ENCODE measurements at regions not wholly inside any gene's neighbourhood (a gene's known extent, or its start where the extent isn't known, plus 50 kb on each side); places are given as distances from the start of the nearest gene placed in this dataset.

DNA sequence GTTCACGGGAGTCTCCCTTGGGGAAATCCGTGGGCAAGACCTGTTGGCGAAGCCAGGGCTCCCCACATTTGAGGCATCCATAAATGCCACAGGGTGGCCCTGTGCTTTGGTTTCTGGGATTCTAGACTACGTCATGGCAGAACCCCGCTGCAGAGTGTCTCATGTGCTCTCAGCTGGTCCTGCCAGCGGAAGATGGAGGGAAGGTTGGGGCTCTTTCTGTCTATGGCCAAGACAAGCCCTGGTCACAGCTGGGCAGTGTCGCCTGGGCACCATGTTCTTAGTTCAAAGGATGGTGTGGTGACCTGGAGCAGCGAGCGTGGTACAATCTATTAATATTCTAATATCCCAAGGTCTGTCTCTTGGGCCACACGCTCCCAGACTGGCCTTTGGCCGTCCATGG is 511.7 kb downstream of the TBC1D22A start:
- no peak for DNase-seq

DNA sequence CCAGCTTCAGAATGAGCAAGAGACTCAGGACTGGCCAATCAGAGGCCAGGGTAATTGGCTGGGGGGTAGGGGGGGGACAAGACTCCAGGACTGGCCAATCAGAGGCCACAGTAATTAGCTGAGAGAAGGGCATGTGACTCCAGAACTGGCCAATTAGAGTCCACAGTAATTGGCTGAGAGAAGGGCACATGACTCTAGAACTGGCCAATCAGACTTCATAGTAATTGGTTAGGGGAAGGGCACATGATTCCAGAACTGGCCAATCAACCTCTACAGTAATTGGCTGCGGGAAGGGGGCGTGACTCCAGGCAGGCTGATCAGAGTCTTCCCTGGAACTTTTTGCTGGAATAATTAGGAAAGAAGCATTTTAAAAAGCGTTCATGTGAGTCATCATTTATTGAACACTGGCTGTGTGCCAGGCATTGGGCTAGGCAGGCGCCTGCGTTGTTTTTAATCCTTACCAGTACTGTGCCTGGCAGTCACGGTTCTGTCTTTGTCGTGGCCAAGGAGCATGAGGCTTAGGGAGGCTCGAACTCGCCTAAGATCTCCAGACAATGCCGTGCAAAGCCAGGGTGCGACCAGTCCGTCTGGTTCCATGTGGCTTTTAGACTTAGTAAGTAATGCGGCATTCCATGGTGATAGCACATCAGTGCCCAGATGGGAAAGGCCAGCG is 508.1 kb downstream of the TBC1D22A start:
- no peak for DNase-seq

DNA sequence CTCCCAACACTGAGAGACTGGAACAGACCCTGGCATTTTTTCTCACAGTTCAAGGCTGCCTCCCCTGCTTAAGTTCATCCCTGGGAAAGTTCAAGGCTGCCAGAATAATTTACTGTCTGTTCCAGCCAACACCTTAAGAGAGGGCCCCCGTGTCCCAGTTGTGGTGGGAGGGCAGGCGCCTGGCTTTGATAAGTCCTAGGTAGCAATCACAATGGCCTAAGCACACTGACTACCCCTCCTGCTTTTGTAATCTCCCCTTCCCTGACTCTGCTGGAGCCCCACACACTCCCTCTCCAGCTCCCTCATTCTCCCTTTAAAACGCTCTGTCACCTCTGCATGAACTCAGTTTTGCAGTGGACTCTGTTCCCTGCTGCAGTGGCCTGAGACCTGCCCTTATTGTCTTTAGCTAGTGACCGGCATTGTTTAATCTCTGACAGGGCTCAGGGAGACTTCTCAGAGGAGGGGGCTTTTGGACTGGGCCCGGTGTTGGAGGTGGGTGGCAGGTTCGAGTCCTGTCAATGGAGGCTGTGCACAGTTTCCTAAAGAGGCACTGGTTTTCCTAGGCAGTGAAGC is 507.2 kb downstream of the TBC1D22A start:
- DNase-seq = no peak

DNA sequence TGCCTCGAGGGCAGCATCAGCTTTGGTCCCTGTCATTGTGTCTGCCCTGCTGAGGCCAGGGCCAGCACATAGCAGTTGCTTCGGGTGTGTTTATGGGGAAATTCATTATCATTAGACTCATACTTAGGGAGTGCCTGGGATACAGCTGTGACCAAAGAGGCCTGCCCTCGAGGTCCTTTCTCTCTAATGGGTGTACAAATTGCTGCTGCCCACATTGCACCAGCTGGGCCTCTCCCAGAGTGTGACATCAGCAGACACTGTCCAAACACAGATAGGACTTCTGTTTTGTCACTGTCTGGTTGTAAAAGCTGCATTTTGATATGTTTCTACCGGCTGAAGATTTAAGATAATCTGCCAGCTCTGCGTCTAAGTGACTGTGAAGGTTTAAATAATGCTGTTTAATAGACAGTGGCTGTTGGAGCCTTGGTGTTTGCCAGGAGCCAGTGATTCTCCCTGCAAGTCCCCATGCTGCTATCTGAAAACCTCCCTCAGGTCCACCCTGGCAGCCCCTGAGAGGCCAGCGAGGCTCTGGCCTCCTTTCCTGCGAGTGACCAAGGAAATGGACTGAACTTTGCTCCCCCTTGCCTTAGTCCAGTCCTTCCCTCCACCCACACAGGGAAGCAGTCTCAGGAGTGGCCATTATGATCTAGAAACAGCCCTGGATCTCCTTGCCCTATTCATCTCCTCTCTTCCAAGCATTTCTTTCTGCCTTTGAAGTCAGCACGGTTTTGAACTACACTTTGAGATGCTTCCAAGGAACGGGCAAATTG is 505.2 kb downstream of the TBC1D22A start:
- no peak for DNase-seq

DNA sequence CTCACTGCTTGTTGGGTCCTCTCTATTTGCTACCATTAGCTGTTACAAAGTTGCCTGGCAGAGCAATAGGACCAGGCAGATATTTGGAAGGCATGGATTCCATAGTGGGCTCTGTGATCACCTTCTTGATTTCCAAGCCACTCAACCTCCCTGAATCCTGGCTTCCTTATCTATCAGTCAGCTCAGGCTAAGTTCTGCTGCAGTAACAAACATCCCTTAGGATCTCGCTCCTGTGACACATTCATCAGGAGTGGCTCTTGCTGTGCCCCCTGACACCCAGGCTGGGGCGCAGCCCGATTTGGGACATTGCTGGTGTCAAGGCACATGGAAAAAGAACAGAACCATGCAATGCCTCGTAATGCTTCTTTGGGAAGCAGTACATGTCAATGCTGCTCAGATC is 503.9 kb downstream of the TBC1D22A start:
- no peak for DNase-seq

DNA sequence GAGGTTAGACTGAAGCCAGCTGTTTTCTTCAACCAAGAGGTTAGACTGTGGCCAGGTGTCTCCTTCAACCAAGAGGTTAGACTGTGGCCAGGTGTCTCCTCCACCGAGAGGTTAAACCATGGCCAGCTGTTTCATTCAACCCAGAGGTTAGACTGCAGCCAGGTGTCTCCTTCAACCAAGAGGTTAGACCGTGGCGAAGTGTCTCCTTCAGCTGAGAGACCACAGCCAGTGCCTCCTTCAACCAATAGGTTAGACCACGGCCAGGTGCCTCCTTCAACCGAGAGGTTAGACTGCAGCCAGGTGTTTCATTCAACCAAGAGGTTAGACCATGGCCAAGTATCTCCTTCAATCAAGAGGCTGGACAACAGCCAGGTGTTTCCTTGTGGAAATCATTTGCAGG is 498.1 kb downstream of the TBC1D22A start:
- DNase-seq = no peak

DNA sequence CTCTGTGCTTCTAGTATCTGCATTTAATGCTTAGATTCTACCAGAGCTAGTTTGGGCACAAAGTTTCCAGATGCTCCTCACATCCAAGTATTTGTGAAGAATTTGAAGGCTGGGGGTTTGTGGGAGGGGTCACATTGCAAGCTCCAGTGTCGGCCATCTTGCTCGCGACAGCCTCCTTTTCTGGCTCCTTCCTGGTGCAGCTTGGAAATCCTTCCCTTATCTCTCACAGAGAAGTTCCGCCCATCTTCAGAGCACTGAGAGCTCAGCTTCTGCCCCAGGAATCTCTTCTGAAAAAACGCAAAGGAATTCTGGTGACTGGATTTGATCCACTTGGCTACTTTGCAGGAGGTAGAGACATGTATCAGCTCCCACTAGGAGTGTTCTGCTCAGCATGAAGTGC is 497.5 kb downstream of the TBC1D22A start:
- no peak for DNase-seq

DNA sequence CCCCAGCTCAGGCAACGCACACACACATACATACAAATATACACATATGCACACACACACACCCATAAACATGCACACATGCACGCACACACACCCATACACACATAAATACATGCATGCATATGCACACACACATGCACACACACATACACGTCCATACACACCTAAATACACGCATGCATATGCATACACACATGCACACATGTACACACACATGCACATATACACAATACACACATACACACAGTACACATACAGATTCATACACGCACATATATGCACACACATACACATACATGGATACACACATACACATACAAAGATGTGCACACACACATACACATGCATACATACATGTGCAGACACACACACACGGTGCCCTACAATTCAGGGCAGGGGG is 496.6 kb downstream of the TBC1D22A start:
- DNase-seq = no peak

DNA sequence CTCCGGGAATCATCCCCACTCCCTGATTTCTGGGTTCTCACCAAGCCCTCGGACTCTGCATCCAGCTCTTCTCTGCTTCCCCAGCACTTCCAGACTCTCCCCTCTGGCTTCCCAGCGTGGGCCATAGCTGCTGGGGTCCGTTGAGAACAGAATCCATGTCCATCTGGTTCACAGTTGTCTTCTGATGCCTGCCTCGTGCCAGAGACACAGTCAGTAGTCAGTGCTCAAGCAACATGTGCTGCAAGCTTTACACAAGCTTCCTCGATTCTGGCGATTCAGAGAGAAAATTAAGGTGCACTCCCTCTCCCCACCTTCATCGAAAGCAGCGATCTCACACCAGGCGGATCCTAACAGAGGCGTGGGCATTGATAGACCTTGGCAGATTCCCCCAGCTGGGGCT is 495.5 kb downstream of the TBC1D22A start:
- no peak for DNase-seq

DNA sequence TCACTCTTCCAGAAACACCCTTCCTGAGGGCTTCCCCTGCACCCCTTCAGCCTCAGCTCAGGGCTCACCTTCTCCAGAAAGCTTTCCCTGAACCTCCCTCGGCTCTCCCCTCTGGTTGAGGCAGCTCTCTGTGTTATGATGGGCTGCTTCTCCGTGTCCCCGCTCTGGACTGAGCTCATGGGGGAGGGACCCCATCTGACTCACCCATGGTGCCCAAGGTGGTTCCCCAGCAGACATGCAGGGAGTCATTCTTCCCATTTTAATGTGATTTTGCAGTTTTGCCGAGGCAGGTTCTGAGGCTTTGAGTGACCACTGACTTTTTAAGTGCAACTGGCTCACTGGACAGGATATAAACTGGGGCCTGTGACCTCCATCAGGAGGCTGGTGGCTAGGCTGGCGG is 495.1 kb downstream of the TBC1D22A start:
- DNase-seq = no peak

DNA sequence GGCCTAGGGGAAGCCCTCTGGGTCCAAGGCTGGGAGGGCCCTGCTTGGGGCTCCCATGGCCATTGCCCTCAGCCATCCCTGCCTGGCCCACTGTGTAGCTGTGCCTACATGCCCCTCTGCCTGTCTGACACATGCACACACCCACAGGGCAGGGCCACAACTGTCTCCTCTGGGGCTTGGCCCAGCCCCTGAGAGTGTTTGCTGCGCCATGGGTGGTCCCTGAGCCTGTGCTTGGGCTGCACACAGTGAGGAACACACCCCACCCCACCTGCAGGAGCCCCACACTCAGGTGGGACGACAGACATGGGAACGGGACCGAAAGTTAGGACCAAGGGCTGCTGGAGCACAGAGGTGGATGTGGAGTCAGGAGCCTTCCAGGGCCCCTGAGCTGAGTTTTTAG is 489.5 kb downstream of the TBC1D22A start:
- DNase-seq = no peak

DNA sequence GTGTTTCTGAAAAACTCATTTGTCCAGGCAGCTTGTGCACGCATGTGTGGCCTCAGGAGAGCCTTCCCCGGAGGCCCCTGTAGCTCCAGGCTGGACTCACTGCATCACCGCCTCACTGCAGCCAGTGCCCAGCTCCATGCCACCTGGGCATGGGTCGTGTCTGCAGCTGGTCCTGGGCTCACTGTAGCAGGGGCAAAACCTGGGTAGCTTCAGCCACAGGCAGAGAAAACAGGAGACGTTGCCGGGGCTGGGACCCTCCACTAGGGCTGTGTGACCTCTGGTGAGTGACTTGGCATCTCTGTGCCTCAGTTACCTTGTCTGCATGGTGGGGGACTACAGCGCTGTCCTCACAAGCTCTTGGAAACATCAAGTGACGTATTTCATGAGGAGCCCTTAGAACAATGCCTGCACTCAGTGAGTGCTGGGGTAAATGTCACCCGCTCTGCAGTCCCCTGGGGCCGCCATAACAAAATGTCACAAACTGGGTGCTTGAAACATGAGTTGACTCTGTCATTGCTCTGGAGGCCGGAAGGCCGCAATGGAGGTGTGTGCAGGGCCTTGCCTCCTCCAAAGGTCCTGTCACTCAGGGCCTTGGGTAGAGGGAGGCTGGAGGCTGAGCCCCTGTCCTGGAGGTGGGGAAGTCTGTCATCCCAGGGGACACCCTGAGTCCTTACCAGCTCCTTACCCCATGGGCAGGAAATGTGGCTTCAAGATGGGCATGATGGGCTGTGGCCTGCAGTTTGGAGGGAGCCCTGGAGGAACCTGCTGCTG is 488.7 kb downstream of the TBC1D22A start:
- DNase-seq = no peak

DNA sequence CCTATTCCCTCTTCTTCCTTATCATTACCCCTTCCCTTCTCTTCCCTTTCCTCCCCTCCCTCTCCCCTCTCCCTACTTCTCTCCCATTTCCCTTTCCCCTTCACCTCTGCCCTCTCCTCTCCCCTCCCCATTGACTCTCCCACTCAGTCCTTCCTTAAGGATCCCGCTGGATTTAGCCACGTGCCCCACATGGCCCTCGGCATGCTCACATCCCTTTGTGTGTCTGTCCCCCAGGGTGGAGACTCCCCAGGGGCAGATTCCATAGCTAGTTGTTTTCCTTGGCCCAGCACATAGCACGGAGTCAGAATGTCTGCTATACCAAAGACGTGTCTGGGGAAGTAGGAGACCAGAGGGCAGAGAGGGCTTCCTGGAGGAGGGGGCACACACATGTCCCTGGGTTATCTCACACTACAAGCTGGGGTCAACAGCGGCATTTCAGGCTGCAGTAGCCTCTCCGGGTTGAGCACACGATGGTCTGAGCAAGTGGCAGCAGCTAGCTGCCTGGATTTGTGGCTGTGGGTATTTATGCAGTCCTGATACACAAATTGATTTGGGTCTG is 487.0 kb downstream of the TBC1D22A start:
- DNase-seq = no peak

DNA sequence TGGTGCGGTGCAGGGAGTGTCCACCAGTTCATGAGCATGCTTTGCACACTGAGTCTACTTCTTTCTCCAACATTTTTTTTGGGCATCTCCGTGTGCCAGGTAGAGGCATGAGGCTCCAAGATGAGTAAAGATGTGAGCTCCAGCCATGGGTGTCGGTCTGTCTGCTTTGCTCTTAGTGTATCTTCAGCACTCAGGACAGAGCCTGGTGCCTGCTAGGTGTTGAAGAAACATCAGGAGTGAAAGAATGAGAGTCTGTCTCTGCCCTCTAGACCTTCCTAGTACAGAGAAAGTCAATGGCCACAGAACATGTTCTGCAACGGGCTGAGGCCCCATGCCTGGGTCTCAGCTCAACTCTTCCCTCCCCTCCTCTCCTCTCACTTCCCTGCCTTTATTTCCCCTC is 486.5 kb downstream of the TBC1D22A start:
- DNase-seq = no peak

DNA sequence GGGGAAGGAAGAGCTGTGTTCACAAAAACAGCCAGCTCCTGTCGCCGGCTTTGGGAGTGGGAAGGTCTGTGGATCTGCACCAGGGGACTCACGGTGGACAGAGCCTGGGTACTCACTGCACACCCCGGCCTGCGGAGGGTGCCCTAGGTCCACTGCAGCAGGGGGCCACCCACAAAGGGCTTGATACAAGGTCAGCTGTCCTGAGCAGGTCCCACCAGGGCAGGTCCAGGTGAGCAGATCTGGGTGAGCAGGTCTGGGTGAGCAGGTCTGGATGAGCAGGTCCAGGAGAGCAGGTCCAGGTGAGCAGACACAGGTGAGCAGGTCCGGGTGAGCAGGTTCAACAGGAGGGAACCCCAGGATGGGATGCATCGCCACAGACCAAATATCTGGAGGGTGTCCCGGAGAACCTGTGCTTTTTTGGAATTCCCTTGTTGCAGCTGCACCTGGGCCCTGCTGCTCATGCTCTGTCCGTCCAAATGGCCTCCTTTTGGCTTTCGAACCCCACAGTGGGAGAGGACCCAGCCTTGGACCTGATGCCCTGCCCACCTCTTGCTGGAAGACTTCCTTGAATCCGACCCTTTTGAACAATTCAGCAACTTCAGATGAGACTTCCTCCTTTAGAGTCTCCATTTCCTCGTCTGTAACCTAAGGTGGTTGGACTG is 485.3 kb downstream of the TBC1D22A start:
- DNase-seq = no peak

DNA sequence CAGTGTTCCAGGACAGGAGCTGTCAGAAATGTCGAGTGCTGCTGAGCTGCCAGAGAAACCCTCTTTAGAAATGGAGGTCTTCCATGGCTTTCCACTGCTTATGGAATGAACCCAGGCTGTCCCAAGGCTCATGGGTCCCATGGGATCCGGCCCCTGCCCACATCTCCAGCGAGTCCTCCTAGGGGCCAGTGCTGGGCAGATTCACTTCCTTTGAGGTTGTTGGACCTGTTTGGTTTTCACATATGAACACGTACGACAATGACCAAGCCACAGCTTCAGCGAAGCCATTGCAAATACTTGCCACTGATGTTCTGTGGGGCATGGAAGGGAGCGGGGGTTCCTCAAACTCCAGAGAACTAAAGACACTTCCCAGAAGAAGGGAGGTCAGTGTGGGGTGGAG is 483.3 kb downstream of the TBC1D22A start:
- DNase-seq = no peak

DNA sequence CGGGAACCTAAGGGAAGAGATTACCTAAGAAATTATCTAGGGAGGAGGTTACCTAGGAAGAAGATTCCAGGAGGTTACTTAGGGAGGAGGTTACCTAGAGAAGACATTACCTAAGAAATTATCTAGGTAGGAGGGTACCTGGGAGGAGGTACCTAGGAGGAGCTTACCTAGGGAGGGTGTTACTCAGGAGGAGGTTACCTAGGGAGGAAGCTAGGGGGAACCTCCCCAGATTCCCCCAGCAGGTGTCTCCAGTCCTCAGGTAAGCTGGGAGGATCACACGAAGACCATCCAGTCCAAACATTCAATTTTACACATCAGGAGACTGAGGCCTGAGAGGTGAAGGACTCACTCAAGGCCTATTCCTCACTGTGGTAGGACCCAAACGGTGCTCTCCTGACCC is 482.8 kb downstream of the TBC1D22A start:
- no peak for DNase-seq

DNA sequence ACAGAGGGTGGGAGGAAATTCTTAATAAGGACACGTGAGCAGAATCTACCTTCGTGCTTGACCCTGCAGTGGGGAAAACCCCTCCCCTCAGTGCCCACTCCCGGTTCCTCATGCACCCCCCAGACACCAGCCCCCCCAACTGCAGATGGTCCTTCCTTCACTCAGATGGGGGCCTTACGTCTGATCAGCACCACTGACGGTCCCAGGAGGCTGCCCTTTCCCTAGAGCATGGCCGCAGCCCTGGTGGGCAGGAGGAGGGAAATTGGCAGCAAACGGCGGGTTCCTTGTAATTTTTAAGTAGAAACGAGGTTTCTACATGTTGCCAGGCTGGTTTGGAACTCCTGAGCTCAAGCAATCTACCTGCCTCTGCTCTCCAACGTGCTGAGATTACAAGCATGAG is 477.7 kb downstream of the TBC1D22A start:
- DNase-seq = no peak

DNA sequence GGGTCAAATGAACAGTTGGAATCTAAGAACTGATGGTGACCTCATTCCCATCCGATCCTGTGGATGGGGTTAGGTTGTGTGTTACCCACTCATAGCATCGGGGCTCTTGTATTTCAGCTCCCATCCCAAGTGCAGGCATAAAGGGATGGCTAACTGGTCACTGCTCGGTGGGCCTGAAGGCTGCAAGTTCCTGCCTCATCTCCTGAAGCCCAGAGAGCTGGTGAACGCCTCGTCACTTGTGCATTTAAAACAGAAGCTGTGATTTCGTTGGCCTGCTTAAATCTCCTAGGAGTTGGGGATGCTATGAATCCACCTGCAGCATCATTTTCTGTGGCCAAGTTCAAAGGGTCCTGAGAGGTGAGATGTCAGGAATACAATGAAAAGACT is 477.0 kb downstream of the TBC1D22A start:
- DNase-seq = no peak

DNA sequence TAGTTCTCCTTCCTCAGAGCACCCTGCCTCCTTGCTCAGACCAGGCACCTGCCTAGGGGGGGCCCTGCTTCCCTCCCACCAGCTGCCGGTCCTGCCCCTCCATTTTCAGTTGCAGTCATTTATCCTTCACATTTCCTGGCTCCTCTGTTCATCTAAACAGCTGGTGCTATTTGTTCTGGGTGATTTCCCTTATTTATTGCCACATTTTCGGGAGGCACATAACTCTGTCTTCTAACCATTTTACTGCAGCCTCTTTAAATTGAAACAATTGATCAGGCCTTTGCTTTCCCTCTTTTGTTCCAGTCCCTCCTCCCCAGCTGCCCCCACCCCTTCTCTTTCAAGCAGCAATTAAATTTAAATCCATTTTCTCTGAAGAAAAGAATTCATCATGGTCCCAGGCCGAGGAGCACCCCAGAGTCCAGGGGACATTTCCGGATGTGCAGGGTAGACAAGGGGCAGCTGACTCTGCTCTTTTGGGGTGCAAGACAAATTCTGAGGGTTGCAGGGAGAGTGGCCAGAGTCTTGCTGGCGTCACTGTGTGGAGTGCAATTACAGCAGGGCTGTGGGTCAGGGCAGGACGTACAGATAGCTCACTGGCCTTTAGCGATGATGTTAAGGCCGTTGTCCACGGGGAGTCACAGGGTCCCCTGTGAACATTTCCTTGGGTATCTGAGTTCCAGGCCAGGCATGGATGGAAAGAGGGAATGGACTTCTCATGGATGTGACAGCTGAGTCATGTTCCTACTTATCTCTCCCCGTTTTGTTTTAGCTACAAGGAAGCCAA is 476.4 kb downstream of the TBC1D22A start:
- DNase-seq = no peak

DNA sequence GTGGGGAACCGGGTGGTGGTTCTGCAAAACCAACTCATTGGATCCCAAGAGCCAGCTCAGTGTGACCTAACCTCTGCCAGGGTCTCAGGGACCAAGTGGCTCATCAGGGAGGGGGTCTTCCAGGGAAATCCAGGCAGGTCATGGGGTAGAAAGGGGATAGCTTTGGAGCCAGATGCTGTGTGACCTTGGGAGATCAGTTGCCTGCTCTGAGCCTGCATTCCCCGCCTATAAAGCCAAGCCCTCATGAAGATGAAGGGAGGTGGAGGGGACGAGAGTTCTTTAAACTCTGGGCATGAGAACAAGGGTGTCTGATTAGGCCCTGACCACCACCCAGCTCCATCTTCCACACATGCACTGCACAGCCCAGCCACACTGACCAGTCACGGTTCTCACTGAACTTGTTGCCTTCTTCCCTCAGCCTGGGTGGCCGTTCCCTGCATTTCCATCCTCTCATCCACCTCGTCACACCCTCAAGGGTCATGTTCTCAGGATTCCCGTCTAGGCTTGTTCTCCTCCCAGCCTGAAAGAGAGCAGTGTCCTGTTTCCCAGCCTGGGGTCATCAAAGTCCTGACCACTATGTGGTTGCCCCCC is 475.5 kb downstream of the TBC1D22A start:
- DNase-seq = no peak

Data from dermis blood vessel endothelial cell (primary cell).